Activated B cell treated with CpG ODN at 0.5 μM for 24 hours (primary cell): ENCODE measurements at regions not wholly inside any gene's neighbourhood (a gene's known extent, or its start where the extent isn't known, plus 50 kb on each side); places are given as distances from the start of the nearest gene placed in this dataset.

Experiments used
- ATAC-seq: fragments of 200-7000 bp; cut with Tn5 transposase; one replicate; pipeline ENCODE4 v1.10.0; 2021; ENCODE audit warnings: low read depth, mild to moderate bottlenecking, moderate library complexity
- CTCF ChIA-PET: fragments of 350-600 bp; sonication (Branson Sonifier 250); formaldehyde crosslinking; loops from one replicate; lab custom pipeline; 2021; ENCODE audit warnings: antibody characterized with exemption; lab: Charles Lee
- POLR2A ChIA-PET: fragments of 350-600 bp; sonication (Branson Sonifier 250); formaldehyde crosslinking; loops from one replicate; lab custom pipeline; 2021; ENCODE audit warnings: antibody characterized with exemption; lab: Charles Lee
- DNase-seq: peaks from one replicate; pipeline ENCODE4 v3.0.0; 2022
- H3K27ac Mint-ChIP-seq: one replicate; pipeline ENCODE4 v1.8.0; 2020; ENCODE audit warnings: mixed read lengths
- H3K27me3 Mint-ChIP-seq: one replicate; pipeline ENCODE4 v1.8.0; 2021; ENCODE audit warnings: mixed read lengths
- H3K36me3 Mint-ChIP-seq: one replicate; pipeline ENCODE4 v1.8.0; 2021; ENCODE audit warnings: low read depth, mixed read lengths
- H3K4me1 Mint-ChIP-seq: one replicate; pipeline ENCODE4 v1.8.0; 2021; ENCODE audit warnings: mixed read lengths
- H3K4me3 Mint-ChIP-seq: one replicate; pipeline ENCODE4 v1.8.0; 2020; ENCODE audit warnings: mild to moderate bottlenecking, mixed read lengths
- H3K9me3 Mint-ChIP-seq: one replicate; pipeline ENCODE4 v1.8.0; 2020; ENCODE audit warnings: mixed read lengths
- CTCF ChIP-seq: fragments of 200-600 bp; IDR thresholded peaks from one replicate; pipeline ENCODE4 v1.8.0; 2022; ENCODE audit warnings: antibody characterized with exemption, mild to moderate bottlenecking
- intact Hi-C: fragments of 100-400 bp; cut with micrococcal nuclease; formaldehyde crosslinking; loops from one replicate; pipeline ENCODE4 v1.15.1; 2024

DNA sequence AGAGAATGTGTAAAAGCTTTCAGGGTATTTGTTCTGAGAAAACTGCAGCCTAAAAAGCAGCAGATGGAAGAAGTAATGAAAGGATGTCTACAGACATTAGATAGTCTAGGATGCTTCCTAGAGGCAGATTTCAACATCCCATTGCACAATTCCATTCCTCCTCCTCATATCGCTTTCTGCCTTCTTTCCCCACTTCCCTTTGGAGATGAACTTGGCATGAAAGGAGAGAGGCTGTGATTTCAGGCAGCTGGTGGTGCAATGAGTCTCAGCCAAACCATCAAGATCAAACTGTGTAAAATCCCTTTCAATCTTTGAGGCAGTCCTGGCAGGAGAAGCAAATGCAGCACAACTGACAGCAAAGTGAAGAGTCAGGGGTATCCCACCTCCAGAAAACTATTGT, 438.7 kb upstream of the KCNMB2 start:
- H3K4me1 Mint-ChIP-seq: no peaks in the 10 kb centered on the region
- CTCF ChIA-PET: no interaction called here
- H3K27me3 Mint-ChIP-seq: no peaks in the 10 kb centered on the region
- H3K36me3 Mint-ChIP-seq: no peaks in the 10 kb centered on the region
- ATAC-seq: no peak
- no peak for TF ChIP-seq CTCF
- DNase-seq: no peak
- no peak overlapping the region for H3K4me3 Mint-ChIP-seq
- POLR2A ChIA-PET: no interaction called here
- intact Hi-C loops: no loop called here
- H3K9me3 Mint-ChIP-seq: peaks cover 17% of the 10 kb centered on the region
- H3K27ac Mint-ChIP-seq: no peak overlapping the region

- Mint-ChIP-seq H3K36me3 (no peaks in the 10 kb centered on the region), H3K4me3 (no peak overlapping the region), H3K27ac (no peak overlapping the region), H3K27me3 (no peaks in the 10 kb centered on the region), H3K4me1 (no peaks in the 10 kb centered on the region), H3K9me3 (peaks cover 7% of the 10 kb centered on the region)
- no peak for DNase-seq
- ChIA-PET POLR2A (no interaction called here), CTCF (no interaction called here)
- intact Hi-C loops: no loop called here
- no peak for ATAC-seq
- TF ChIP-seq CTCF: no peak
Measured at GRCh38 chr3:178099274-178099673, 437.0 kb upstream of the KCNMB2 start.

DNA sequence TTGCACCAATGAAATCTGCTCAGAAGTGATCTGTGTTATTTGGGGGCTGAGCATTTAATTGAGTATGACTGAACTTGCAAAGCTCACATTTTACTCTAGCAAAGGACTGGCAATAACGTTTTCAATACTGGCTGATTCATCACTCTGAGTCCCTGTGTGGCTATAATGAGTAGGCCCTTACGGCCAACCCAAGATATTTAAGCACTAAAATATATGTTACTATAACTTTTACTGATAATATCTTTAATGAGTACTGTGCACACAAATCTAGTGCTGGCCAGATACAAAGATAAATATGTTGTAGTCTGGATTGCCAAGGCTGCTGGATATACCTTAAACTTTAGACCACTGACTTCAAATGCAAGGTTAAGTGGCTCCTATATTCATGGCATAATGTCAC, 436.4 kb upstream of the KCNMB2 start:
- TF ChIP-seq CTCF: no peak
- DNase-seq (no peak), ATAC-seq (no peak)
- peaks cover 3% of the 10 kb centered on the region for H3K9me3 Mint-ChIP-seq
- H3K36me3 Mint-ChIP-seq: no peaks in the 10 kb centered on the region
- H3K4me3 Mint-ChIP-seq: no peak overlapping the region
- CTCF ChIA-PET: no interaction called here
- no peak overlapping the region for H3K27ac Mint-ChIP-seq
- H3K27me3 Mint-ChIP-seq: no peaks in the 10 kb centered on the region
- H3K4me1 Mint-ChIP-seq: no peaks in the 10 kb centered on the region
- intact Hi-C loops: no loop called here
- POLR2A ChIA-PET: no interaction called here

- POLR2A ChIA-PET: no interaction called here
- Mint-ChIP-seq H3K36me3 (no peaks in the 10 kb centered on the region), H3K27ac (no peak overlapping the region), H3K27me3 (no peaks in the 10 kb centered on the region), H3K4me3 (no peak overlapping the region), H3K4me1 (no peaks in the 10 kb centered on the region), H3K9me3 (no peaks in the 10 kb centered on the region)
- DNase-seq (no peak), ATAC-seq (no peak)
- TF ChIP-seq CTCF: no peak
- intact Hi-C loops: no loop called here
- CTCF ChIA-PET: no interaction called here
Measured at GRCh38 chr3:178100908-178101307, 435.3 kb upstream of the KCNMB2 start.

- no peaks in the 10 kb centered on the region for H3K27me3 Mint-ChIP-seq
- POLR2A ChIA-PET: no interaction called here
Measured at GRCh38 chr3:178103140-178103539, 433.1 kb upstream of the KCNMB2 start.

More at GRCh38 chr3:178103140-178103539, 433.1 kb upstream of the KCNMB2 start:
- H3K4me3 Mint-ChIP-seq: no peak overlapping the region
- DNase-seq (no peak), ATAC-seq (no peak)
- TF ChIP-seq CTCF: no peak
- H3K9me3 Mint-ChIP-seq: no peaks in the 10 kb centered on the region
- H3K36me3 Mint-ChIP-seq: no peaks in the 10 kb centered on the region
- no peak overlapping the region for H3K27ac Mint-ChIP-seq
- no peaks in the 10 kb centered on the region for H3K4me1 Mint-ChIP-seq
- CTCF ChIA-PET: no interaction called here
- intact Hi-C loops: no loop called here
